GM23338 (cell line): ENCODE measurements at regions not wholly inside any gene's neighbourhood (a gene's known extent, or its start where the extent isn't known, plus 50 kb on each side); places are given as distances from the start of the nearest gene placed in this dataset.

Experiments
- ATAC-seq: fragments of 200-7000 bp; cut with Tn5 transposase; 3 replicates; pipeline ENCODE4 v1.9.1; 2020
- DNase-seq: peaks from one replicate; pipeline ENCODE4 v3.0.0-alpha.2; 2015; ENCODE audit warnings: low spot score
- H2AFZ ChIP-seq: fragments of 200-600 bp; sonication (generic); 2 replicates; pipeline ENCODE4 v1.8.0; 2016; ENCODE audit warnings: antibody characterized with exemption, mild to moderate bottlenecking, moderate library complexity
- H3F3A ChIP-seq: fragments of 200-600 bp; sonication (generic); replicated peaks from 2 replicates; pipeline ENCODE4 v1.8.0; 2017; ENCODE audit warnings: antibody characterized with exemption, mixed run types, low read depth
- H3K27ac ChIP-seq: fragments of 200-600 bp; sonication (generic); 2 replicates; pipeline ENCODE4 v1.6.1; 2016; ENCODE audit warnings: low read depth
- H3K27me3 ChIP-seq: fragments of 200-600 bp; sonication (generic); 2 replicates; pipeline ENCODE4 v1.8.0; 2016; ENCODE audit warnings: mild to moderate bottlenecking, mixed run types, moderate library complexity; ENCODE audit not compliant: insufficient read depth
- H3K36me3 ChIP-seq: fragments of 200-600 bp; sonication (generic); 2 replicates; pipeline ENCODE4 v1.8.0; 2016; ENCODE audit warnings: mild to moderate bottlenecking; ENCODE audit not compliant: insufficient read depth
- H3K4me1 ChIP-seq: fragments of 200-600 bp; sonication (generic); 2 replicates; pipeline ENCODE4 v1.8.0; 2016; ENCODE audit warnings: mild to moderate bottlenecking, moderate library complexity; ENCODE audit not compliant: insufficient read depth
- H3K4me2 ChIP-seq: fragments of 200-600 bp; sonication (generic); 2 replicates; pipeline ENCODE4 v1.7.1; 2017; ENCODE audit warnings: mixed run types
- H3K4me3 ChIP-seq: fragments of 200-600 bp; sonication (generic); 2 replicates; pipeline ENCODE4 v1.6.1; 2016; ENCODE audit warnings: mixed run types
- H3K79me2 ChIP-seq: fragments of 200-600 bp; sonication (generic); replicated peaks from 2 replicates; pipeline ENCODE4 v1.8.0; 2017; ENCODE audit warnings: mild to moderate bottlenecking; ENCODE audit not compliant: insufficient read depth
- H3K9me2 ChIP-seq: fragments of 200-600 bp; sonication (generic); 2 replicates; pipeline ENCODE4 v1.8.0; 2017; ENCODE audit not compliant: insufficient read depth
- H4K20me1 ChIP-seq: fragments of 200-600 bp; sonication (generic); replicated peaks from 2 replicates; pipeline ENCODE4 v1.8.0; 2017; ENCODE audit warnings: mild to moderate bottlenecking; ENCODE audit not compliant: insufficient read depth
- H3K27ac Mint-ChIP-seq: 2 replicates; pipeline ENCODE4 v1.8.0; 2020; ENCODE audit warnings: inconsistent platforms, mild to moderate bottlenecking, moderate library complexity, mixed read lengths
- H3K27me3 Mint-ChIP-seq: 3 replicates; pipeline ENCODE4 v1.8.0; 2022; ENCODE audit warnings: low read depth, mild to moderate bottlenecking, moderate library complexity, mixed read lengths, inconsistent platforms; ENCODE audit not compliant: insufficient read depth, poor library complexity
- H3K36me3 Mint-ChIP-seq: 3 replicates; pipeline ENCODE4 v1.8.0; 2021; ENCODE audit warnings: low read depth, mild to moderate bottlenecking, inconsistent platforms, moderate library complexity, mixed read lengths
- H3K4me1 Mint-ChIP-seq: 3 replicates; pipeline ENCODE4 v1.8.0; 2020; ENCODE audit warnings: mild to moderate bottlenecking, inconsistent platforms, mixed read lengths
- H3K4me3 Mint-ChIP-seq: 3 replicates; pipeline ENCODE4 v1.8.0; 2021; ENCODE audit warnings: moderate library complexity, mild to moderate bottlenecking, inconsistent platforms, mixed read lengths
- H3K9me3 Mint-ChIP-seq: 3 replicates; pipeline ENCODE4 v1.8.0; 2020; ENCODE audit warnings: moderate library complexity, mild to moderate bottlenecking, inconsistent platforms, mixed read lengths
- CREB1 ChIP-seq: fragments of 250-450 bp; sonication (Bioruptor Pico); IDR thresholded peaks from 2 replicates; pipeline ENCODE4 v1.5.0; 2020; ENCODE audit warnings: low read depth, mild to moderate bottlenecking, moderate library complexity
- CTCF ChIP-seq, 2 experiments: fragments of 200-600 bp in 1 of 2; sonication (generic) in 1 of 2; conservative IDR thresholded peaks; 2 replicates each; pipeline versions ENCODE4 v1.5.1 to v1.6.1; 2016 to 2017; ENCODE audit warnings: antibody characterized with exemption in 2 of 2, low read depth in 2 of 2, mild to moderate bottlenecking in 2 of 2, moderate library complexity in 1 of 2
- JUNB ChIP-seq: IDR thresholded peaks from one replicate; pipeline ENCODE4 v1.6.1; 2016; ENCODE audit warnings: antibody characterized with exemption; ENCODE audit not compliant: unreplicated experiment
- NANOG ChIP-seq: IDR thresholded peaks from 2 replicates; pipeline ENCODE4 v1.6.1; 2016; ENCODE audit warnings: antibody characterized with exemption, borderline replicate concordance
- STAT1 ChIP-seq: IDR thresholded peaks from one replicate; pipeline ENCODE4 v1.6.1; 2016; ENCODE audit warnings: antibody characterized with exemption; ENCODE audit not compliant: unreplicated experiment
- ZNF462 ChIP-seq: fragments of 250-450 bp; sonication (Bioruptor Pico); IDR thresholded peaks from 2 replicates; pipeline ENCODE4 v1.5.0; 2020; ENCODE audit warnings: mild to moderate bottlenecking, moderate library complexity

DNA sequence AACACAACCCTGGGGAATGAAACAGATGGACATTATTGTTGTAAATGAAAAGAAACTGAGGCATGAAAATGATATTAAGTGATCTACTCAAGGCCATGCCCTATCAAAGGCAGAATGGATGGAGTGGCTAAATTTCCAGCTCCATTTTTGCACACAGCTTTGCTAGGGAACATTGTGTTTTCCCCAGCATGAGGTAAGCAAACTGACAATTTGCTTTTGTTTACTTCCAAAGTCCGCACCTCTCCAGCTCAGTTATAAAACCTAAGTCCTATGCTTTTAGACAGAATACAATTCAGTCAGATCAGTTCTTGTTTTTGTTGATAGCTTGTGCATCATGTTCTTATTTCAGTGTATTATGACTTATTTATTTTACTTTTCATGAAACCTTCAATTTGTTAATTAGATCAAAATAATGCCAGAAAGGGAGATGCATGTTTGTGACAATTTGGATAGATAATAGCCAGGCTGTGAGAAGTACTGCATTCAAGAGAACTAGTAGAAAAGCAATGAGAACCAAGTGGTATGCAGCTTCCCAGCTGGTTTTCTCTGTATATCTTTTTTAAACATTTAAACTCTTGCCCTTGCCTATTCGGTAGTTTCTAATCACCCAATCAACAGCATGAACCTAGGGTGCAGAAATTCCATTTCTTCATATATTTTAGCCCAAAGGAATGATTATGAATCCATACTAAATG lies 380.8 kb downstream of the SPATA31D1 start (continued):
- TF ChIP-seq CTCF (conservative IDR thresholded peaks at IDR 0.05; ENCODE audit: low read depth in 2 of 2): no peak
- TF ChIP-seq JUNB: no peak

DNA sequence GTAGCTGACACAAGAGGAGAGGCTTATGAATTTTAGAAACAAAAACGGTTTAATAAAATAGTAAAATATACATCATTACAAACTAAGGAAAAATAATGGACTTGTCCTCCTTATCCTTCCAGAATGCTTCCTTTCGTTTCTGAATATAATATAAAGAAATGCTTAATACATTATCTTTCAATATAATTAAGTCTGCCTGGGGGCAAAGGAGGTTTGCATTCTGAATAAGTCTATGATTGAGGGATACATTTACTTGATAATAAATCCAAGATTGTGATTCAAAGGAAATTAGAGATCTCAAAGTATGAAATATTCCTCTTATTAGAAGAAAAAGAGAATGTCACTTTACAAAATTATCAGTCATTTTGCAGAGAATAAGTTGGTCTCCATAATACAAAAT lies 386.5 kb downstream of the SPATA31D1 start:
- no peak for DNase-seq
- H3K9me2 ChIP-seq: peaks cover 9% of the 10 kb centered on the region; the same call in 1 of the 2 replicates
- Mint-ChIP-seq H3K27ac (no peak overlapping the region), H3K4me1 (no peaks in the 10 kb centered on the region), H3K27me3 (no peaks in the 10 kb centered on the region), H3K4me3 (no peak overlapping the region), H3K9me3 (peaks cover 5% of the 10 kb centered on the region; the same call in 1 of the 3 replicates), H3K36me3 (no peaks in the 10 kb centered on the region)
- TF ChIP-seq CREB1 (no peak), NANOG (no peak), STAT1 (no peak), ZNF462 (CRISPR knock-in tag) (no peak)
- H3K79me2 ChIP-seq: no peaks in the 10 kb centered on the region
- H3K27me3 ChIP-seq: no peaks in the 10 kb centered on the region
- H3F3A ChIP-seq: no peaks in the 10 kb centered on the region
- H3K36me3 ChIP-seq: no peaks in the 10 kb centered on the region
- ATAC-seq: no peak
- no peak overlapping the region for H3K4me2 ChIP-seq
- H3K4me3 ChIP-seq: no peak overlapping the region
- H3K4me1 ChIP-seq: no peaks in the 10 kb centered on the region
- no peak overlapping the region for H2AFZ ChIP-seq
- no peak overlapping the region for H3K27ac ChIP-seq
- no peaks in the 10 kb centered on the region for H4K20me1 ChIP-seq
